NCI-H2196 (cell line): ENCODE measurements at regions not wholly inside any gene's neighbourhood (a gene's known extent, or its start where the extent isn't known, plus 50 kb on each side); places are given as distances from the start of the nearest gene placed in this dataset.

Source experiments
- DNase-seq: peaks from one replicate; lab custom pipeline; 2025; ENCODE audit not compliant: unreplicated experiment; lab: John Stamatoyannopoulos, UW

GRCh38 chr10:4046712-4047354 is 261.8 kb upstream of the KLF6 start:
- DNase-seq = no peak

GRCh38 chr10:4046030-4046429 is 261.0 kb upstream of the KLF6 start:
- DNase-seq = no peak

- DNase-seq = no peak
Observed at GRCh38 chr10:4043897-4044665, 259.1 kb upstream of the KLF6 start.

GRCh38 chr10:4041635-4042034 is 256.6 kb upstream of the KLF6 start:
- no peak for DNase-seq

DNA sequence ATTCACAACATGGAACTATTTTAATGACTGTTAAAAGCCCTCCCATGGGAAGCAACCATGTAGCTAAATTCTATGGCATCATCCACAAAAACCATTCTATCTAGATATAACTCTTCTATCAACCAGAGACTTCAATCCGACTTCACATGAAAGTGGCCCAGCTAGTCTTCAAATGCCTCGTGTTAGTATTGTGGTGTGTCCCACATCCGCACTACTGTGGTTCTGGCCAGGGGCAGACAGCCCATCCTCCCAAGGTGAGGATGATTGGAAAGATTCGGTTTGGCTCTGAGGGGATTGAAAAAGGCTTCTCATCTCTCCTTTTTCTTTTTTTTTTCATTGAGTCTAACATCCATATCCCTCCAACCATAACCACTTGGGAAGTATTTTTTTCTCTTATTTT is 253.0 kb upstream of the KLF6 start:
- no peak for DNase-seq

GRCh38 chr10:4035599-4035945 is 250.6 kb upstream of the KLF6 start:
- no peak for DNase-seq

DNA sequence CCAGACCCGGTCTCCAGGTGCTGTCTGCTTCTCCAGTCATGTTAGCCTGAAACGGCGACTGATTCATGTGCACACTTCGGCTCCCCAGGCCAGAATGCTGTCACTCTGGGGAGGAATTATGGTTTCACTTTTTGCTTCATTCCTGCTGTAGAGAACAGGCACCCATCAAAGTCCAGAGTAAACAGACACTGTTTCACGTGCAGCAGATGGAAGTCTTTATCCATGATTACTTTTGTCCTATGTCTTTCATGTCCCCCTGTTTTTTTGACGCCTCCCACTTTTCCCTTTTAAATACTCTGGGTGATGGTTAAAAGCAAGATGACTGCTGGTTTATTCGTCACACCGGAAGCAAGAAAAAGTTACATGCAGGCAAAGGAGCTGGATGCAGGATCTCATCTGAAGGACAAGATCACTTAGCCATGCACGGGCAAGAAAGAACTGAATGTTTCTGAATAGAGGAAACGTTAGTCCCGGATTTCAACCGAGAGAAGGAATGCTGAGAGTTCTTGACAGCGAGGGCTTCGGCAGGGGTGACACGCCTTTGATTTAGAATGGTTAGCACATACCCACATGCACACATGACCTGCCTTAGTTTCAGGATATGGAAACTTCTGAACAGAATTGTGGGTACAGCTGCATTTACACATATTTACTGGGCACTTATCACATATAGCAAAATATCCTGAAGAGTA is 250.0 kb upstream of the KLF6 start:
- DNase-seq = no peak

- DNase-seq = no peak
Observed at GRCh38 chr10:4033341-4033896, 248.4 kb upstream of the KLF6 start.

DNA sequence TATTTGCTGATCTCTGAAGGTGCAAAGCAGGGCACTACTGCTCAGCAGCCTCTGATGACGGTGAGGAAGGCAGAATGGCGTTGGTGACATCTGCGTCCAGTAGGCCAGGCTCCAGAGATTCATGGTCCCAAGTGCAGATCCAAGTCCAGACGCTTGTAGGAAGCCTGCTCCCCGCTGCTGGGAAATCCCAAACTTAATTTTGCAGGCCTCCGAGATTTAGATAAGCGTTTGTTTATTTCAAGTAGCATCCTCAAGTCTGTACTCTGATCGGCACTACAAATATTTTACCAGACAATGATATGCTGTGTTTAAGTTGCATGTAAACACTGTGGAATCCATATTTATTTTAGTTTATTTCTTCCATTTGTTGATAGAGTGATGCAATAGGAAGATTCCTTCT is 244.9 kb upstream of the KLF6 start:
- DNase-seq = no peak

DNA sequence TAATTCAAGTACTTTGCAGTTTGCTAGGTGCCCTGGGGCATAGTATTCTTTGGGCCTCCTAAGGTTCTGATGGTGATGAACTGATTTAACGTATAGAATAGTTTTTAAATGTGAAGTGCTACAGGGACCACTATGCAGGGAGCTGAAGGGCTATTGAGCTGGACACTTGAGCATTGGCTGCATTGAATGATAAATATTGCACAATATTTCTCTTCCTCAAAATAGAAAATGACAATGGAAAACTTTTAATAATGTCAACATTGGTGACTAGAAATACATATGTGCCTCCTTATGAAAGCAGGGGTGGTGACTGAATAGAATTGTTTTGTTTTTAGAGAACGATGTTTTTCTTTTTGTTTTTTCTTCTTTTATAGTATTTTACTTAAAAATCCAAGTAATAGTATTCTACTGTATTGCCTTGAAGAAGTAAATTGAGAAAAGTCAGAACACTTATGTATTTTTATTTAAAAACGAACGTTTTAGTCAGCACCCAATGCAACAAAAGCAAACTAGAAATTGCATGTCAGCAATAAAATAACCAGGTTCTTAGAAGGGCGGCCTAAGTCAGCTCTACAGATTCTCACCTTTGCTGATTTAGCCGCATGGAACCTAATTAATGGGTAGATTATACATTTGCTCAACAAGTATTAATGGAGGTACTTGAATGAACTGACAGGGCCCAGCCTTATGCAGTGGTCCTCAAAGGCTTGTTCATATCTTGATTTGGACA is 244.0 kb upstream of the KLF6 start:
- DNase-seq = no peak

DNA sequence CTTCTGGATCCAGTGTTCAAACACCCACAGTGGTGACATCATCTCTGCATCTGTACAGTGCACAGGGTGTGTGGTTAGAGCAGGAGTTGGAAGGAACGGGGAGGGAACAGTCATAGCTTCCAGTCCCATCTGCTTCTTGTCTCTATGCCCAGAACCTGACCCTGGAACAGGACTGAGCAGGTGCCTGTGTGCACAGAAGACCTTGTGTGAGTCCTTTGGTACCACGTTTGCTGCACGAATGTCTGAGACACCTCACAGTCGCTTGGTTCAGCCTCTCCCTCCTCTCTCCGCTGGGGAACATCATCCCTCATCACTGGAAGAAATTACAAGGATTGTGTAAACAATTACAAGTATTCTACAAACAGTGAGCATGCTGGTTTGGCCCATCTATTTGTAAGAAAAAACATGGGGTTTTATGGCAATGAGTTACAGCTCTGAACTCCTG is 243.0 kb upstream of the KLF6 start:
- DNase-seq = no peak

DNA sequence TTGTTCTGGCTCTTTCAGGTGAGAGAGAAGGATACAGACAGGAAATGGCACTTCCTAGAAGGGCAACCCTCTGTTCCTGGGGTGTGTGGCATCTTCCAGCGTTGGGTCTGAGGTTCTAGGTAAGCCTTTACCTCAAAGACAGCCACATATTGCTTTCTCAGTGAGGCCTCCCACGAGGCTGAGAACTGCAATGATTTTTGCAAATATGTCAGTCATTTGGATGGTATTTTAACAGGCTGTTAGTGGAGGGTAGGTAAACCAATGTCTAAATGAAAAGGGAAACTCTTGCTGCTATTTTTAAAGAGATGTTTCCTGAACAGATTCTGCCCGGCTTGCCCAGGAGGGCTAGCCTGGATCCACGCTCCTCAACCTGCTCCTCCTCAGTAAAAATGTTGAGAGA is 240.3 kb upstream of the KLF6 start:
- no peak for DNase-seq

GRCh38 chr10:4024516-4025245 is 239.7 kb upstream of the KLF6 start:
- no peak for DNase-seq

DNA sequence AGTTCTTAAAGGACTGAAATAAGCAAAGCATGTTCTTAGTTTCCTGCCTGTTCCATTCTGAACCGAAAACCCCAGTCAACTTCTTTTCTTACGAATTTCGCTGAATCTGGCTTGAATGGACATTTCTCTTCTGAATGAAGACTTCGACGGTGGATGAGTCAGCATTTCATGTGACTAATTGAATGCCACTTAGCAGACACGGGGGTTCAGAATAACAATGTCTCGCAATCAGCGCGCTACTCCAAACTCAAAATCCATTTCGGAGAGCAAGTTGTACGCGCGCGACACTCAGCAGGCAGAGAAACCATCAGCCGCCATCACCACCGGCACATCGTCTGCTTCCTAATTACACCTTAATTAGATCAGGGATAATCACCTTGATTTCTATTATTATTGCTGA is 239.0 kb upstream of the KLF6 start:
- DNase-seq = no peak

- no peak for DNase-seq
Observed at GRCh38 chr10:4022473-4022872, 237.5 kb upstream of the KLF6 start.

DNA sequence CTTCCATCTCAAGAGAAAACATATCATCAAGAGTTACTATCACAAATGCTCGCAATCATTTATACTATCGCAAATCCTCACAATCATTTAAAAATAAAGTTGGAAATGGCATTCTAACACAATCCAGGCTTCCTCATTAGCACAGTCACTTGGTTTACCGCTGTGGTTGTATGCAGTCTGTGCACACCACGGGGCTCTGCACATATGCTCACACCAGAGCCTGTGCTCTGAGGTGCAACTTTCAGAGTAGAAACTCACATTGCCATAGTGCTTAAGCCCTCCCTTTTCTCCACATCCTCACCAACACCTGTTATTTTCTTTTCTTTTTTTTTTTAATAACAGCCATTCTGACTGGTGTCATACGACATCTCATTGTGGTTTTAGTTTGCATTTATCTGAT is 235.6 kb upstream of the KLF6 start:
- no peak for DNase-seq

- DNase-seq = no peak
Observed at GRCh38 chr10:4018054-4018511, 233.1 kb upstream of the KLF6 start.

DNA sequence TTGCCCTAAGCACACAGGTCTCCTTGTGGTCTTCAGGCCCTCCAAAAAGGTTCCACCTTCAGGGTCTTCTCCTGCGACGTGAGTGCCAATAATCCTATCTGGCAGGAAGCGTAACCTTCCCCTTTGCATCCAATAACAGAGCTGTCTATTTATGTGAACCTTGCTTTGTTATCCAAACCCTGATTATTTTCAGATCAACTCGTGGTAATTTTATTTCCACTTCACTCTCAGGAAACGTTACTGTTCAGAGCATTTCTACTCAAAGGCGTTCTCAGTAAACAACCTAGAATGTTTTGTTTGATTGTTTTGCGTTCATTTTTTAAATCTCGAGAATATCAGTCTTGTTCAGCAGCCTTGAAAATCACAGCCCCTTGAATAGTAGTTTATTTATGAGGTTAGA is 232.3 kb upstream of the KLF6 start:
- DNase-seq = no peak

GRCh38 chr10:4016214-4016740 is 231.3 kb upstream of the KLF6 start:
- no peak for DNase-seq

DNA sequence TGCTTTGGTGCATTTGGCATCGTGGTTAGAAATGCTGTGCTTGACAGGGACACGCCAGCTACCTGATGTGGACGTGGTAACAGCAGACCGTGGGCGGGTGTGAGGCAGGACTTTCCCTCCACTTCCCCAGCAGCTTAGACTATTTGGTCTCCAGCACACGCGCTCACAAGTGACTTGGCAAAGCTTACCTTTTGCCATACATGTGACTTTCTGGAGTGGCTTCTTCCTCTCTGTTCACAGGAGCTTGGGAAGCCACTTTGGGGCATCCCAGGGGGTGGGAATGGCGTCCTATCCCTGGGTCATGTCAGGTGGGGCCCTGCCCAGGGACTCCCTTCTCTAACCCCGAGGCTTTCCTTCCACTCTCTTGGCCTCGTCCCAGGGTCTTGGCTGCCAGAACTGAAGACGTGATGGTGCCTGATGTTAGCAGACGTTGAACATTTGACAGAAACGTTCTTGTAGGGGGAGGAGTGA is 228.7 kb upstream of the KLF6 start:
- peak; percentile 38 for DNase-seq
